8988T (cell line): ENCODE measurements at regions not wholly inside any gene's neighbourhood (a gene's known extent, or its start where the extent isn't known, plus 50 kb on each side); places are given as distances from the start of the nearest gene placed in this dataset.

Source experiments
- DNase-seq: peaks from one replicate; pipeline ENCODE4 v3.0.0; 2011

- no peak for DNase-seq
Measured at GRCh38 chr12:16949871-16950667, 344.1 kb upstream of the LMO3 start.

GRCh38 chr12:16949371-16949770, 343.4 kb upstream of the LMO3 start:
- no peak for DNase-seq

- no peak for DNase-seq
Measured at GRCh38 chr12:16946704-16947103, 340.7 kb upstream of the LMO3 start.

- DNase-seq = peak; percentile 7
Measured at GRCh38 chr12:16939871-16940306, 333.9 kb upstream of the LMO3 start.

GRCh38 chr12:16927259-16927658, 321.3 kb upstream of the LMO3 start:
- DNase-seq = no peak

- no peak for DNase-seq
Measured at GRCh38 chr12:16920451-16920850, 314.5 kb upstream of the LMO3 start.

GRCh38 chr12:16919551-16919950, 313.6 kb upstream of the LMO3 start:
- DNase-seq = no peak

GRCh38 chr12:16914853-16915252, 308.9 kb upstream of the LMO3 start:
- DNase-seq = no peak

GRCh38 chr12:16913832-16914490, 308.0 kb upstream of the LMO3 start:
- no peak for DNase-seq

- no peak for DNase-seq
Measured at GRCh38 chr12:16901946-16902345, 296.0 kb upstream of the LMO3 start.

GRCh38 chr12:16893426-16893825, 287.5 kb upstream of the LMO3 start:
- DNase-seq = no peak

- DNase-seq = no peak
Measured at GRCh38 chr12:16891673-16892072, 285.7 kb upstream of the LMO3 start.

- no peak for DNase-seq
Measured at GRCh38 chr12:16884819-16885218, 278.9 kb upstream of the LMO3 start.

- no peak for DNase-seq
Measured at GRCh38 chr12:16884056-16884455, 278.1 kb upstream of the LMO3 start.

GRCh38 chr12:16881986-16882570, 276.1 kb upstream of the LMO3 start:
- DNase-seq = no peak

- no peak for DNase-seq
Measured at GRCh38 chr12:16880864-16881285, 274.9 kb upstream of the LMO3 start.

GRCh38 chr12:16870845-16871244, 264.9 kb upstream of the LMO3 start:
- DNase-seq = no peak

GRCh38 chr12:16863742-16864141, 257.8 kb upstream of the LMO3 start:
- no peak for DNase-seq

GRCh38 chr12:16857456-16857923, 251.5 kb upstream of the LMO3 start:
- no peak for DNase-seq

- no peak for DNase-seq
Measured at GRCh38 chr12:16854465-16854864, 248.5 kb upstream of the LMO3 start.

GRCh38 chr12:16849473-16849872, 243.5 kb upstream of the LMO3 start:
- no peak for DNase-seq

GRCh38 chr12:16844875-16845274, 238.9 kb upstream of the LMO3 start:
- DNase-seq = no peak

- no peak for DNase-seq
Measured at GRCh38 chr12:16833376-16834015, 227.5 kb upstream of the LMO3 start.
